DOHH2 (cell line): ENCODE measurements at regions not wholly inside any gene's neighbourhood (a gene's known extent, or its start where the extent isn't known, plus 50 kb on each side); places are given as distances from the start of the nearest gene placed in this dataset.

Experiments
- H3F3A ChIP-seq: fragments of 200-600 bp; sonication (generic), shearing (Covaris generic); 2 replicates; pipeline ENCODE4 v1.6.0; 2016; ENCODE audit warnings: antibody characterized with exemption, mild to moderate bottlenecking; ENCODE audit not compliant: control insufficient read depth, insufficient read depth
- H3K27ac ChIP-seq: fragments of 200-600 bp; sonication (generic); 2 replicates; pipeline ENCODE4 v1.5.1; 2014; ENCODE audit warnings: low read depth, mild to moderate bottlenecking, low read length, moderate library complexity
- H3K27me3 ChIP-seq: fragments of 200-600 bp; sonication (generic); 2 replicates; pipeline ENCODE4 v1.6.1; 2014; ENCODE audit warnings: mild to moderate bottlenecking, low read length, mixed read lengths; ENCODE audit not compliant: control insufficient read depth
- H3K36me3 ChIP-seq: fragments of 200-600 bp; sonication (generic); 2 replicates; pipeline ENCODE4 v1.6.1; 2014; ENCODE audit warnings: mild to moderate bottlenecking, low read length, moderate library complexity, mixed read lengths; ENCODE audit not compliant: control insufficient read depth
- H3K4me1 ChIP-seq: fragments of 200-600 bp; sonication (generic); 2 replicates; pipeline ENCODE4 v1.6.1; 2014; ENCODE audit warnings: mild to moderate bottlenecking, low read length, mixed read lengths; ENCODE audit not compliant: control insufficient read depth
- H3K4me2 ChIP-seq: fragments of 200-600 bp; sonication (generic); 2 replicates; pipeline ENCODE4 v1.6.0; 2014; ENCODE audit warnings: mild to moderate bottlenecking, low read length, moderate library complexity
- H3K4me3 ChIP-seq: fragments of 200-600 bp; sonication (generic); 2 replicates; pipeline ENCODE4 v1.5.1; 2014; ENCODE audit warnings: mild to moderate bottlenecking, low read length, mixed read lengths
- H3K79me2 ChIP-seq: fragments of 200-600 bp; sonication (generic); 2 replicates; pipeline ENCODE4 v1.6.1; 2014; ENCODE audit warnings: mild to moderate bottlenecking, low read length, mixed read lengths; ENCODE audit not compliant: control insufficient read depth
- H3K9me2 ChIP-seq: fragments of 200-600 bp; sonication (generic); replicated peaks from 2 replicates; pipeline ENCODE4 v1.6.1; 2014; ENCODE audit warnings: mild to moderate bottlenecking, low read length, mixed read lengths; ENCODE audit not compliant: control insufficient read depth
- H3K9me3 ChIP-seq: fragments of 200-600 bp; sonication (generic); 2 replicates; pipeline ENCODE4 v1.6.1; 2014; ENCODE audit warnings: antibody characterized with exemption, low read length, mixed read lengths; ENCODE audit not compliant: control insufficient read depth, insufficient read depth
- H4K20me1 ChIP-seq: fragments of 200-600 bp; sonication (generic); 2 replicates; pipeline ENCODE4 v1.6.0; 2014; ENCODE audit warnings: low read depth, mild to moderate bottlenecking, antibody characterized with exemption, low read length, moderate library complexity; ENCODE audit not compliant: control insufficient read depth, insufficient read depth
- CTCF ChIP-seq: fragments of 200-600 bp; sonication (generic); IDR thresholded peaks from one replicate; pipeline ENCODE4 v1.5.1; 2014; ENCODE audit warnings: antibody characterized with exemption, mild to moderate bottlenecking, low read depth, low read length; ENCODE audit not compliant: poor library complexity, severe bottlenecking
- EZH2phosphoT487 ChIP-seq: fragments of 200-600 bp; sonication (generic); IDR thresholded peaks from 2 replicates; pipeline ENCODE4 v1.6.1; 2017; ENCODE audit warnings: borderline replicate concordance, mild to moderate bottlenecking, antibody characterized with exemption, low read length, moderate library complexity, mixed read lengths

- Histone ChIP-seq H3K4me1 (no peaks in the 10 kb centered on the region), H3K9me3 (no peaks in the 10 kb centered on the region), H3K4me2 (no peak overlapping the region), H4K20me1 (no peaks in the 10 kb centered on the region), H3K36me3 (no peaks in the 10 kb centered on the region), H3K4me3 (no peak overlapping the region), H3F3A (no peaks in the 10 kb centered on the region), H3K27ac (no peak overlapping the region), H3K79me2 (no peaks in the 10 kb centered on the region), H3K9me2 (no peaks in the 10 kb centered on the region), H3K27me3 (no peaks in the 10 kb centered on the region)
- TF ChIP-seq CTCF, result no peak
- no peak for TF ChIP-seq EZH2phosphoT487
These were observed 175.2 kb downstream of the TYW3 start for GRCh38 chr1:74908131-74908530.

- no peak overlapping the region for H3K4me3 ChIP-seq
- no peak overlapping the region for H3K27ac ChIP-seq
- H3K4me2 ChIP-seq, result no peak overlapping the region
- H3K9me2 ChIP-seq, result no peaks in the 10 kb centered on the region
- no peaks in the 10 kb centered on the region for H3K36me3 ChIP-seq
- no peaks in the 10 kb centered on the region for H3K9me3 ChIP-seq
- no peaks in the 10 kb centered on the region for H3K4me1 ChIP-seq
- H4K20me1 ChIP-seq, result no peaks in the 10 kb centered on the region
- H3F3A ChIP-seq, result no peaks in the 10 kb centered on the region
- H3K27me3 ChIP-seq, result no peaks in the 10 kb centered on the region
- TF ChIP-seq CTCF (no peak), EZH2phosphoT487 (no peak)
- H3K79me2 ChIP-seq, result no peaks in the 10 kb centered on the region
These were observed 175.8 kb downstream of the TYW3 start for GRCh38 chr1:74908797-74909196.

- H3K4me1 ChIP-seq, result no peaks in the 10 kb centered on the region
- TF ChIP-seq CTCF (no peak), EZH2phosphoT487 (no peak)
These were observed 181.0 kb downstream of the TYW3 start for GRCh38 chr1:74913978-74914377.

DNA sequence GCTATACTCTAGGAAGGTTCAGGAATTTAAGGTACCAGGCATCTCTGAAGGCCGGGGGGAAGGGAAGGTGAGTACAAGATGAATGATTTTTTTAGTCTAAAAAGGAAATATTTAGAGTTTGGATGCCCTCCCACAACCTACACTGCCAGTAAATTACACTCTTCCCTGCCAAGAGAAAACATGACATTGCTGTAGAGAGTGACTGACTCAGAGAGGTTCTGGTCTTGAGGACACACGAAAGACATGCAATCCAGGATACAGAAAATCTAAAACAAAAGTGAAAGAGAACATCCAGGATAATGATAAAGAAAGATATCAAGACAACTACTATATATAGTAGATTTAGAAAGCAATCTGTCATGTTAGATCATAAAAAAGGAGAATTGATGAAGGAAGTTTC, 200.5 kb downstream of the TYW3 start:
- Histone ChIP-seq H3K9me3 (no peaks in the 10 kb centered on the region), H3K36me3 (no peaks in the 10 kb centered on the region), H3K4me3 (no peak overlapping the region), H3K27me3 (no peaks in the 10 kb centered on the region), H3F3A (no peaks in the 10 kb centered on the region), H3K27ac (no peak overlapping the region), H3K4me1 (no peaks in the 10 kb centered on the region), H3K9me2 (no peaks in the 10 kb centered on the region), H3K79me2 (no peaks in the 10 kb centered on the region), H3K4me2 (no peak overlapping the region), H4K20me1 (no peaks in the 10 kb centered on the region)
- TF ChIP-seq EZH2phosphoT487, result no peak
- TF ChIP-seq CTCF, result no peak

More at GRCh38 chr1:74913978-74914377, 181.0 kb downstream of the TYW3 start:
- no peaks in the 10 kb centered on the region for H3K9me2 ChIP-seq
- no peaks in the 10 kb centered on the region for H3K36me3 ChIP-seq
- H3K27me3 ChIP-seq, result no peaks in the 10 kb centered on the region
- no peaks in the 10 kb centered on the region for H3K79me2 ChIP-seq
- H4K20me1 ChIP-seq, result no peaks in the 10 kb centered on the region
- H3K4me2 ChIP-seq, result no peak overlapping the region
- no peaks in the 10 kb centered on the region for H3F3A ChIP-seq
- H3K27ac ChIP-seq, result no peak overlapping the region
- no peak overlapping the region for H3K4me3 ChIP-seq
- peaks cover 4% of the 10 kb centered on the region; the same call in 1 of the 2 replicates for H3K9me3 ChIP-seq
